ENCODE measurements at regions not wholly inside any gene's neighbourhood (a gene's known extent, or its start where the extent isn't known, plus 50 kb on each side); places are given as distances from the start of the nearest gene placed in this dataset.
"Not testable (repeated sequence)": the region's sequence is repeated elsewhere in the genome, so short reads cannot be mapped to it uniquely, and the experiment has no call there.

GRCh38 chr3:110248666-110249065, 823.0 kb upstream of the NECTIN3 start:
- no peak for DNase-seq

- DNase-seq: no peak
These were observed 817.8 kb upstream of the NECTIN3 start for GRCh38 chr3:110253794-110254193.

GRCh38 chr3:110254591-110254990, 817.0 kb upstream of the NECTIN3 start:
- DNase-seq: no peak

- no peak for DNase-seq
These were observed 810.5 kb upstream of the NECTIN3 start for GRCh38 chr3:110261141-110261540.

- no peak for DNase-seq
These were observed 808.7 kb upstream of the NECTIN3 start for GRCh38 chr3:110262896-110263295.

GRCh38 chr3:110265302-110265701, 806.3 kb upstream of the NECTIN3 start:
- no peak for DNase-seq

GRCh38 chr3:110267304-110267845, 804.2 kb upstream of the NECTIN3 start:
- no peak for DNase-seq

GRCh38 chr3:110272525-110272924, 799.1 kb upstream of the NECTIN3 start:
- no peak for DNase-seq

- no peak for DNase-seq
These were observed 779.6 kb upstream of the NECTIN3 start for GRCh38 chr3:110291886-110292501.

GRCh38 chr3:110293660-110294059, 778.0 kb upstream of the NECTIN3 start:
- DNase-seq: no peak

- no peak for DNase-seq
These were observed 774.7 kb upstream of the NECTIN3 start for GRCh38 chr3:110296885-110297284.

- DNase-seq: no peak
These were observed 769.8 kb upstream of the NECTIN3 start for GRCh38 chr3:110301781-110302180.

- DNase-seq: no peak
These were observed 764.4 kb upstream of the NECTIN3 start for GRCh38 chr3:110307065-110307809.

GRCh38 chr3:110311541-110311940, 760.1 kb upstream of the NECTIN3 start:
- DNase-seq: no peak

- peak; percentile 28 to 43 for DNase-seq
These were observed 757.0 kb upstream of the NECTIN3 start for GRCh38 chr3:110314512-110315114.

- no peak for DNase-seq
These were observed 753.5 kb upstream of the NECTIN3 start for GRCh38 chr3:110318108-110318507.

GRCh38 chr3:110323349-110323748, 748.3 kb upstream of the NECTIN3 start:
- DNase-seq: no peak

GRCh38 chr3:110324171-110324705, 747.4 kb upstream of the NECTIN3 start:
- DNase-seq: no peak

- no peak for DNase-seq
These were observed 743.7 kb upstream of the NECTIN3 start for GRCh38 chr3:110327870-110328269.

- DNase-seq: not testable (repeated sequence)
These were observed 740.1 kb upstream of the NECTIN3 start for GRCh38 chr3:110331562-110331961.

- DNase-seq: no peak
These were observed 739.0 kb upstream of the NECTIN3 start for GRCh38 chr3:110332629-110333028.

GRCh38 chr3:110341047-110341446, 730.6 kb upstream of the NECTIN3 start:
- no peak for DNase-seq

GRCh38 chr3:110343376-110343775, 728.2 kb upstream of the NECTIN3 start:
- no peak for DNase-seq

GRCh38 chr3:110343945-110344344, 727.7 kb upstream of the NECTIN3 start:
- DNase-seq: no peak

Data from NCI-H1930 (cell line).